ENCODE measurements at regions not wholly inside any gene's neighbourhood (a gene's known extent, or its start where the extent isn't known, plus 50 kb on each side); places are given as distances from the start of the nearest gene placed in this dataset.

DNA sequence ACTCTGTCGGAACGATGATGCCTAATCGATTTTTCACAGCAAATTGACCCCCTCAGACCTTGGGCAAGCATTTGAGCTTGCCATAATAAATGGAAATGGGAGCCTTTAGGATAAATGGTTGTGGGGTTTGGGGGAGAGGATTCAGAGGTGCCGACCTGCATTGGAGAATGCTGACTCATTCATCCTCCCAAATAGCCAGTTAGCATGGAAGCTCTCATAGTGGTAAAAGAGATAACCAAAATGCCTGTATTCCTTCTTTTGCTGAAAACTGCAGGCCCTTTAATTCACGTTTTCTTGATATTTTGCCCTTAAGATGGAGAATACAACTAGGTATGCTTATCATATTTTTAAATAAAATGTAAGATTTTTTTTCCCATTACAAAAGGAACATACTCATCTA lies 392.6 kb upstream of the DEPDC1 start:
- no peak for ATAC-seq
- Histone ChIP-seq H3K9me3 (no peaks in the 10 kb centered on the region), H3K27ac (no peak overlapping the region), H3K36me3 (no peaks in the 10 kb centered on the region), H3K27me3 (no peaks in the 10 kb centered on the region), H3K4me1 (no peaks in the 10 kb centered on the region), H3K4me3 (no peak overlapping the region)
- no peak for DNase-seq
- 60 to 63% methylated on average over 5 of the region's 5 CpGs for WGBS, 2 donors
- no peak for FAIRE-seq
- intact Hi-C loops (cut with DNase I): no loop called here
- TF ChIP-seq, protein P1, sequence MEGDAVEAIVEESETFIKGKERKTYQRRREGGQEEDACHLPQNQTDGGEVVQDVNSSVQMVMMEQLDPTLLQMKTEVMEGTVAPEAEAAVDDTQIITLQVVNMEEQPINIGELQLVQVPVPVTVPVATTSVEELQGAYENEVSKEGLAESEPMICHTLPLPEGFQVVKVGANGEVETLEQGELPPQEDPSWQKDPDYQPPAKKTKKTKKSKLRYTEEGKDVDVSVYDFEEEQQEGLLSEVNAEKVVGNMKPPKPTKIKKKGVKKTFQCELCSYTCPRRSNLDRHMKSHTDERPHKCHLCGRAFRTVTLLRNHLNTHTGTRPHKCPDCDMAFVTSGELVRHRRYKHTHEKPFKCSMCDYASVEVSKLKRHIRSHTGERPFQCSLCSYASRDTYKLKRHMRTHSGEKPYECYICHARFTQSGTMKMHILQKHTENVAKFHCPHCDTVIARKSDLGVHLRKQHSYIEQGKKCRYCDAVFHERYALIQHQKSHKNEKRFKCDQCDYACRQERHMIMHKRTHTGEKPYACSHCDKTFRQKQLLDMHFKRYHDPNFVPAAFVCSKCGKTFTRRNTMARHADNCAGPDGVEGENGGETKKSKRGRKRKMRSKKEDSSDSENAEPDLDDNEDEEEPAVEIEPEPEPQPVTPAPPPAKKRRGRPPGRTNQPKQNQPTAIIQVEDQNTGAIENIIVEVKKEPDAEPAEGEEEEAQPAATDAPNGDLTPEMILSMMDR (IDR thresholded peaks at IDR 0.05): no peak

DNA sequence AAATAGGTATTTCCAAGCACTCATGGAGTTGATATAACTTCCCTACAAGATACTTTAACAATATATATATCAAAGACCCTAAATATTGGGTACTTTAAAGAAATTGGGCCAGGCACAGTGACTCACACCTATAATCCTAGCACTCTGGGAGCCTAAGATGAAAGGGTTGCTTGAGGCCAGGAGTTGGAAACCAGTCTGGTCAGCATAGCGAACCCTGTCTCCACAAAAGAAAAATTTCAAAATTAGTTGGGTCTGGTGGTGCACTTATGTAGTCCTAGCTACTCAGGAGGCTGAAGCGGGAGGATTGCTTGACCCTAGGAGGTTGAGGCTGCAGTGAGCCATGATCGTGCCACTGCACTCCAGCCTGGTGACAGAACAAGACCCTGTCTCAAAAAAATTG lies 393.9 kb upstream of the DEPDC1 start:
- H3K36me3 ChIP-seq: no peaks in the 10 kb centered on the region
- no peaks in the 10 kb centered on the region for H3K4me1 ChIP-seq
- H3K27me3 ChIP-seq: no peaks in the 10 kb centered on the region
- no peak overlapping the region for H3K4me3 ChIP-seq
- TF ChIP-seq, protein P1 (IDR thresholded peaks at IDR 0.05): no peak
- no peak for ATAC-seq
- WGBS, 2 donors: 61 to 90% methylated on average over 3 of the region's 3 CpGs
- intact Hi-C loops (cut with DNase I): no loop called here
- H3K27ac ChIP-seq: no peak overlapping the region
- FAIRE-seq: no peak
- no peak for DNase-seq
- no peaks in the 10 kb centered on the region for H3K9me3 ChIP-seq

DNA sequence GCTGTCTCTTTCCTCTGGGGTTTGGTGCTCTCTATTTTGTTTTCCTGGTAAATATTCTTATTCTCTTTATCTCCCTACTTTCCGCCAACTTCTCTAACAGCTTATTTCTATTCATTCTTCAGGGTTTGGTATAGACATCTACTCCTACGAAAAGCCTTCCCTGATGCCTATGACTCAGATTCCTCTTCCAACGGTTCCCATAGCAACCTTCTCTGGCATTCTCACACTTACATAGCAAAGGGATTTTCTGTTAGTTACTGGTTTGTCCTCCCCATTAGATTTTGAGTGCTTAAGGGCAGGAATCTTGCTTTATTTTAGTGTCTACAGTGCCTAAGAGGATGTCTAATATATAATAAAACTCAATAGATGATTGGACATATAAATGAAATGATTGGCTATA lies 407.6 kb upstream of the DEPDC1 start:
- Histone ChIP-seq H3K27ac (no peak overlapping the region), H3K4me1 (no peaks in the 10 kb centered on the region), H3K4me3 (no peak overlapping the region), H3K9me3 (no peaks in the 10 kb centered on the region), H3K36me3 (no peaks in the 10 kb centered on the region), H3K27me3 (no peaks in the 10 kb centered on the region)
- TF ChIP-seq, protein P1 (IDR thresholded peaks at IDR 0.05): no peak
- WGBS, 2 donors: 57 to 66% methylated on average over 3 of the region's 3 CpGs
- intact Hi-C loops (cut with DNase I): no loop called here
- DNase-seq: no peak
- no peak for FAIRE-seq
- ATAC-seq: no peak

DNA sequence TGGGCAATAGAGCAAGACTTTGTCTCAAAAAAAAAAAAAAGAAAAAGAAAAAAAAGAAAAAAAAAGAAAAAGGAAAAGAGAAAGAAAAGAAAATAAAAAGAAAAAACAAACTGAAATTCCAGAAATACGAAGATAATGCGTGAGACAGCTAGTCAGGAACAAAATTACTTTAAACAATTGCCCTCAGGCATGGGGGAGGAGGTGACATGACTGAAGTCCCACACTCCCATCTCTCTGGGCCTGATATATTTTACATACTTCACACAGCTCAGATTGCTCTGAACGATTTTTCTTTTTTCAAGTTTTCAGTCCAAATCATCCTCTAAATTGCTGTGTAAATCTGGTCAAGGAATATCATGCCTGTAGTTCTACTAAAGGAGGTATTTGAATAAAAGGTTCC lies 409.5 kb upstream of the DEPDC1 start:
- Histone ChIP-seq H3K27me3 (no peaks in the 10 kb centered on the region), H3K9me3 (no peaks in the 10 kb centered on the region), H3K36me3 (no peaks in the 10 kb centered on the region), H3K4me1 (no peaks in the 10 kb centered on the region), H3K4me3 (no peak overlapping the region), H3K27ac (no peak overlapping the region)
- no peak for FAIRE-seq
- no peak for ATAC-seq
- DNase-seq: no peak
- intact Hi-C loops (cut with DNase I): no loop called here
- TF ChIP-seq, protein P1 (IDR thresholded peaks at IDR 0.05): no peak
- WGBS, 2 donors: 76 to 83% methylated on average over 3 of the region's 3 CpGs

DNA sequence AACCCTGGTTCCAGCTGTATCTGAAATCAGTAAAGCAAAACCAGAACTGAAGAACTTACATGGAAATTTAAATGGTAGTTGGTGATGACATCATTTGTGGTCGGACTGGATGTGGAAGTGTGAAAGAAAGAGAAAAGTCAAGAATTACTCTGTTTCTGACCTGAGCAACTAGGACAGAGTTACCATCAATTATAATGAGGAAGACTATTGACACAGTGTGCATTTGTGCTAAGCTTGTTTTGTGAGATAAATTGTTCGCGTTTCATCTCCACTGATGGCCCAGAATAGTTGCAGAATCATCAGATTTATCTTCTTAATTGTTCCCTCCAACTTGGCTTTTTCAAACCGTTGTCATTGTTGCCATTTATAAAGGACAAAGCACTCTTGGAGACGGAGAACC lies 410.6 kb upstream of the DEPDC1 start:
- Histone ChIP-seq H3K9me3 (no peaks in the 10 kb centered on the region), H3K27ac (no peak overlapping the region), H3K36me3 (no peaks in the 10 kb centered on the region), H3K27me3 (no peaks in the 10 kb centered on the region), H3K4me1 (no peaks in the 10 kb centered on the region), H3K4me3 (no peak overlapping the region)
- no peak for ATAC-seq
- no peak for FAIRE-seq
- no peak for DNase-seq
- TF ChIP-seq, protein P1 (IDR thresholded peaks at IDR 0.05): no peak
- intact Hi-C loops (cut with DNase I): no loop called here
- 37 to 42% methylated on average over 5 of the region's 5 CpGs for WGBS, 2 donors

Measured in pancreas (tissue), 10 donors.